HG03442 (cell line): ENCODE measurements at regions not wholly inside any gene's neighbourhood (a gene's known extent, or its start where the extent isn't known, plus 50 kb on each side); places are given as distances from the start of the nearest gene placed in this dataset.

ENCODE experiments used
- ATAC-seq: cut with Tn5 transposase; IDR thresholded peaks from one replicate; pipeline ENCODE4 v1.9.1; 2021; ENCODE audit warnings: mild to moderate bottlenecking, moderate library complexity; ENCODE audit not compliant: unreplicated experiment

- no peak for ATAC-seq
These were observed 185.3 kb downstream of the LRATD1 start for GRCh38 chr2:14817848-14818247.

GRCh38 chr2:14826518-14826917, 194.0 kb downstream of the LRATD1 start:
- no peak for ATAC-seq

GRCh38 chr2:14827226-14828023, 194.9 kb downstream of the LRATD1 start:
- no peak for ATAC-seq

- no peak for ATAC-seq
These were observed 195.7 kb downstream of the LRATD1 start for GRCh38 chr2:14828223-14828622.

DNA sequence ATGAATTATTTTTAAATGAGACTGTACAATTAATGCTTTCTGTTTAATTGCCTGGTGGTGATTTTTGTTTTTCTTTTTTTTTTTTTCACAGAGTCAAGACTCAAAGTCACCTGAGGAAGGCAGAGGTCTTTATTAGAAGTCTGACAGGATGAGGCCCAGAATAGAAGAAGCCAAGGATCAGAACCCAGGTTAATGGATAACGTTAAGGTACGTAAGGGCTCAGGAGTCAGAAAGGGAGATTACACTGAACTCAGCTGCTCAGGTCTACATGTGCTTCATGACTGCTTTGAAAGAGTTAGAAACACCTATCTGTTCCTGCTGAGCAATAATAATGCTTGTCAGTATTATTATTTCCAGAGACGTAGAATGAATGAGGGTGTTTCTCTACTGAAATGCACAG, 196.5 kb downstream of the LRATD1 start:
- no peak for ATAC-seq

DNA sequence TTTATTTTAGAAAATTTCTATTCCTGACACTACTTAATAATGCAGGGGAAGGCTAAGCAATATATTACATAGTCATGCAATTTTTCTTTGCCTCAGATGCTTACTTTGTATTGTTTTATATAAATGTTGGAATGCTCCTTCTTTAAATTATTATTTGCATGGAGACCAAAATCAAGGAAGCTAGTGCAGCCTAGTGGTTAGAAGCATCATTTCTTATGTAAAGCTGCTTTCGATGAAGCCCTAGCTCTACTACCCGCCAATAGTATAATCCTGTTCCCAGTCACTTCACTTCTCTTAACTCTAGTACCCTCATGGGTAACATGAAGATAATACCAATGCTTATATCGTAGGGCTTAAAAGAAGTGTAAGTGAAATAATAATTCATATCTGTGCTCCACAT, 198.9 kb downstream of the LRATD1 start:
- no peak for ATAC-seq

DNA sequence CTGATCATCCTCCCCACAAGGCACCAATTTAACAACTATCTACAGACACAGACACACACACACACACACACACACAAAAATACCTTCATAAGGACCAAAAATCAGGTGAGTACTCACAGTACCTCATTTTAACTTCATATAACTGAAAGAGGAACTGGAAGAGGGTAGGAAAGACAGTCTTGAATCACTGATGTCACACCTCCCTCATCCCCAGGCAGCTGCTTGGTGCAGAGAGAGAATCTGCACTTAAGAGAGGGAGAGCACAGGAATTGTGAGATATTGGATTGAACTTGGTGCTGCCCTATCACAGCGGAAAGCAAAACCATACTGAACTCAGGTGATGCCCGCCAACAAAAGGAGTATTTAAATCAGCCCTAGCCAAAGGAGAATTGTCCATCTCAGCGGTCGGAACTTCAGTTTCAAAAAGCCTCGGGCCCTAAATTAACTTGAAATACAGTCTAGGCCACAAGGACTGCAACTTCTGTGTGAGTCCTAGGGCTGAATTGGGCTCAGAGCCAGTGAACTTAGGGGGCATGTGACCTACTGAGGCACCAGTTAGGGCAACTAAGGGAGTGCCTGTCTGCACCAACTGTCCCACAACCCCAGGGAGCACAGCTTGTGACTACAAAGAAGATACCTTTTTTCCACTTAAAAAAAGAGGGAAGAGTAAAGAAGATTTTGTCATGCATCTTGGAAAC, 211.1 kb downstream of the LRATD1 start:
- no peak for ATAC-seq

DNA sequence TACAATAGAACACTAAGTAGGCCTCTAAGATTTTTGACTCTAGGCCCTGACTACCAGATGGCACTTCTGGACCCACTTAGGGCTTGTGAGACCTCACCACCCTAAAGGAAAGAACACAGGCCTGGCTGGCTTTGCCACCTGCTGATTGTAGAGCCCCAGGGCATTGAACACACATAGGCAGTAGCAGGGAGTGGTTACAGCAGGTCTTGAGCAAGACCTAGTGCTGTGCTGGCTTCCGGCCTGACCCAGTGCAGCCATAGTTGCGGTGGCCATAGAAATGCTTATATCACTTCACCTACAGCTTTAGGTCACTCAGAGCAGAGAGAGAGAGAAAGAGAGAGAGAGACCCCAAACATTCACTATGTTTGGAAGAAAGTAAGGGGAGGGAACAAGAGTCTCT, 223.2 kb downstream of the LRATD1 start:
- no peak for ATAC-seq

DNA sequence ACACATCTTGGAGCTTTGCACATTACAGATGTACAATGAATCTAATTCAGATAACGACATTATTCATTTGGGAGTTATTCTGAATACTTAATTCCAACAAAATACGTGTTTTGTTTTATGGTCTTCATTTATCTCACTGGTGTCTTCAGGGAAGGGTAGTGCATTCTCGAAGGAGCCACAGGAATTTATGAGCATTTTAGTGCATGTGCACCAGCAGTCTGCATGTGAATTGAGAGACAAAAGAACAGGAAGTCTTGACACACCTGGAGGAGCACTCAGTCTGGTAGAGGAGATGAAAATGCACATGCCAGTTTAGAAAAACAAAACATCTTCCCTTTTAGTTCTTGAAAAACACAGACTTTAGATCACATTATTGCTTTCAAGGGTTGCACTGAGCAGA, 228.7 kb downstream of the LRATD1 start:
- no peak for ATAC-seq

DNA sequence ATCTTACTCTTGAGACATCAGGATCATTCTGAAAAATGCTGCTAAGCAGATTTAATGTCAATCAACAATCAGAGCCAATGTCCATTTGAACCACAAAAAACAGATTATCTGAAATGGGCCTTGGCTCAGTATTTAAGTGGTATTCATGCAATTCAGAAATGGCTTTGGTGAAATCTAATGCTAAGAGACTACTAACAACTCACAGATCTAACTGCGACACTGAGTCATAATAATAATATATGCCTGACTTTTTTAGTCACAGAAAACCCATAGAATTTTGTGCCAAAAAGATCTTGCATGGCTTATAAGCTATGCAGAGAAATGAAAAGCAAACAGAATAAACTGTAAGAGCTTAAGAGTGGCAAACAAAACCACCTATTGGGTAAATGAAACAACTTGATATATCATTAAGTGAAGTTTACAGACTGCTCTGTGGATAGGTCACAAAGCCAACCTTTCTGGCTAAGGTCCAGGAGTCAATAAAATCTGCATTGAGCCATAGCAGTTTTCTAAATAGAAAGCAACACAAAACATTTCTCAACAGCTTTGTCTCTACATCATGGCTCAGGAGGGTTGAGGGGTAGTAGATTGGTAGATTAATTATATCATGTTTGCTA, 234.3 kb downstream of the LRATD1 start:
- ATAC-seq = no peak

GRCh38 chr2:14867853-14868252, 235.3 kb downstream of the LRATD1 start:
- no peak for ATAC-seq

DNA sequence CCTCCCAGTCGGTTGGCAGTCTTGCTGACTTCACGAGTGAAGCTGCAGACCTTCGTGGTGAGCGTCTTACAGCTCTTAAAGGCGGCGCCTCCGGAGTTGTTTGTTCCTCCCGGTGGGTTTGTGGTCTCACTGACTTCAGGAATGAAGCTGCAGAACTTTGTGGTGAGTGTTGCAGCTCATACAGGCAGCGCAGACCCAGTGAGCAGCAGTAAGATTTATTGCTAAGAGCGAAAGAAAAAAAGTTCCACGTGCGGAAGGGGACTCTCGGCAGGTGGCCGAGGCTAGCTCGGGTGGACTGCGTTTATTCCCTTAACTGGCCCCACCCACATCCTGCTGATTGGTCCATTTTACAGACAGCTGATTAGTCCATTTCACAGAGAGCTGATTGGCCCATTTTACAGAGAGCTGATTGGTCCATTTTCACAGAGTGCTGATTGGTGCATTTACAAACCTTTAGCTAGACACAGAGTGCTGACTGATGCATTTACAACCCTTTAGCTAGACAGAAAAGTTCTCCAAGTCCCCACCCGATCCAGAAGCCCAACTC, 240.3 kb downstream of the LRATD1 start:
- no peak for ATAC-seq

GRCh38 chr2:14881651-14882327, 249.3 kb downstream of the LRATD1 start:
- ATAC-seq = no peak

DNA sequence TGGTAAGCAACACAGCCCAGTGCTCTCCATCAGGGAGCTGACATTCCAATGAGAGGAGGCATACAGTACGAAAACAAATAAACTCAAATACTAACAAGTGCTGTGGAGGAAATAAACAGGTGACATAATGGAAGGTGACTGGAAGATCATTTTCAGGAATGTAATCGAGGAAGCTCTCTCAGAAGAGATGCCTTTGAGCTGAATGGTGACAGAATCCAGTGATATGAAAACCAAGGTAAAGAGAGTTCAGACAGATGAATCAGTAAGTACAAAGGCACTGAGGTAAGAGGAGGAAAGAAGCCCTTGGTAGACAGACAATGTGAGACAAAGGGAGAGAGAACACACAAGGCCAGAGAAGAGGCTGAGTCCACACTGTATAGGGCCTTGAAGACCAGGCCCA, 252.1 kb downstream of the LRATD1 start:
- no peak for ATAC-seq

GRCh38 chr2:14891546-14891945, 259.0 kb downstream of the LRATD1 start:
- ATAC-seq = no peak

DNA sequence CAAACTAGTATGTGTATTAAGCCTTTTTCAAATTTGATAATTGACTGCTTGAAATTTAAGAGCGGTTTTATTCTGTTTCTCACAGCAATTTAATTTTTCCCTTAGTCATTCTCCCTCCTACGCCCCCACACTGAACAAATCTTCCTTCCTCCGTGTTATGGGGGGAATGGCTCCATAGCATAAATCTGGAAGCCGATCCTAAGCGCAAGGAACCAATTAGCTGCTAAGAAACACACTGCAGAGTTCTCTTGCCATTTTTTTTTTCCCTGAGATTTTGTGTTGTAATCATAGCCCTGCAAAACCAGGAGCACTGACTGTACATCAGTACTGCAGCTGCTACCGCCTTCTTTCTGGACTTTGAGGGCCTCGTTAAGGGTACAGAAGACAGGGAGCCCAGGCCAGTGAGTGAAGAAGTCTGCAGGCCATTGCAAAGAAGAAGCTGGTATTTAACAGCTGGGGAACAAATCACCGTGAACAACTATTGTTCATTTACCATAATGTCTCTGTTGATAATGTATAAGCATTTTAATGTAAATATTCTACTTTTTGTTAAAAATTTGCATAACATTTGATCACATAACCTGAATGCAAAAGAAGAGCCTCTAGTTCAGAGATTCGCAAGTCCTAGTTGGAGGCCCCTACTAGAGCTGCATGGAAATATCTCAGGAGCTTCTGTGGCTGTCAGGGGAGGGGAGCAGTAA, 264.0 kb downstream of the LRATD1 start:
- no peak for ATAC-seq

DNA sequence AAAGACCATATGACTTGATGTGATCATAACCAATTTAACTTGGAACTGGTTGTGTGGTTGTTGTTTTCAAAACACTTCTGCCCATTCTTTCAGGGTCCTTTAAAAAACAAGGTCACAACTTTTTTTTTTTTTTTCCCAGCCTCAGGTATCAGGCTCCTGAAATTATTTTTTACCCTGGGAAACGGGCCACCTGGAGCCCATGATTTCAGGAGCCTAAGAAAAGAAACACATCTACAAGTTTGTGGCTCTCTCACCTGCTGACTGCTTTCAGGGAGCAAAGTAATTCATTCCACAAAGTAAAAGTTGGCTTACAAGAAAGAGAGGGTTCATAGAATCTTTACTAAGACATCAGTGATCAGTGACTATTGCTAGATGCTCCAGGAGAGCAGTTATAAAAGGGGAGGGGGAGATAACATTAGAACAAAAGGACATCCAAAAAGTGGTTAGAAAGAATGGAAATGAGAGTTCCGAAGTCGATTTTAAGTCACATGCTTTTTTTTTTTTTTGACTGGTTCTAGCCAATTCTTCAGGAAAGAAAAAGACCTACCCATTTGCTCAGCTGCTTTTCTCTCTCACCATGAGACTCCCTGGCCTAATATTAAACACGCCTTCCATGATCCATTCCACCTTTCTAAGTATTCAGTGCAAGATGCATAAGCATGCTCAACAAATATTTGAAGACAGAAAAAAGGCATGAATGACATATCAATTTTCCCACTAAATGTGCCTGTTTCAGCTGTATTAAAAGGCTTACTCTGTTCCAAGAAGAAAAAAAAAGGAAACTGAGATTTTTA, 267.3 kb downstream of the LRATD1 start:
- ATAC-seq = no peak

- no peak for ATAC-seq
These were observed 269.2 kb downstream of the LRATD1 start for GRCh38 chr2:14901737-14902136.

DNA sequence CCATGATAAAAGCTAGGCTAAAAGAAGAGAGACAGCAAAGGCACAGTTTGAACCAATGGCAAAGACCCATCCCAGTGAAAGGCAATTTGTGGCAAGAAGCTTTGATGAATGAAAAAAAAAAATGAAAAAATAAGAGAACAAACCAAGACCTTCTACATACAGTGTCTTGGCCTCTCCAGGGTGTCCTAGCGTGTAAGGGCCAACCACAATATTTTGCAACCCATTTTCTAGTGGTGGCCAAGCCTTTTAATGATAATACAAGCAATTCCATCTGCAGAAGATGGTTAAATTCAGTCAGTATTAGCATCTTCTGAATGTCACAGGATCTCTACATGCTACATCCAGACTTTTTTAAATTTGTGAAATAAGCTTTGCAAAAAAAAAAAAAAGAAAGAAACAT, 270.4 kb downstream of the LRATD1 start:
- no peak for ATAC-seq
